GM12872 (cell line): ENCODE measurements at regions not wholly inside any gene's neighbourhood (a gene's known extent, or its start where the extent isn't known, plus 50 kb on each side); places are given as distances from the start of the nearest gene placed in this dataset.

Experiments
- TF ChIP-seq, protein P1 (sequence below): IDR thresholded peaks from 3 replicates; pipeline ENCODE4 v1.5.1; 2011; ENCODE audit warnings: low read depth, mild to moderate bottlenecking, low read length, moderate library complexity; ENCODE audit not compliant: insufficient read depth

GRCh38 chr18:64380117-64380516 is 231.2 kb upstream of the LINC00305 start:
- TF ChIP-seq, protein P1, sequence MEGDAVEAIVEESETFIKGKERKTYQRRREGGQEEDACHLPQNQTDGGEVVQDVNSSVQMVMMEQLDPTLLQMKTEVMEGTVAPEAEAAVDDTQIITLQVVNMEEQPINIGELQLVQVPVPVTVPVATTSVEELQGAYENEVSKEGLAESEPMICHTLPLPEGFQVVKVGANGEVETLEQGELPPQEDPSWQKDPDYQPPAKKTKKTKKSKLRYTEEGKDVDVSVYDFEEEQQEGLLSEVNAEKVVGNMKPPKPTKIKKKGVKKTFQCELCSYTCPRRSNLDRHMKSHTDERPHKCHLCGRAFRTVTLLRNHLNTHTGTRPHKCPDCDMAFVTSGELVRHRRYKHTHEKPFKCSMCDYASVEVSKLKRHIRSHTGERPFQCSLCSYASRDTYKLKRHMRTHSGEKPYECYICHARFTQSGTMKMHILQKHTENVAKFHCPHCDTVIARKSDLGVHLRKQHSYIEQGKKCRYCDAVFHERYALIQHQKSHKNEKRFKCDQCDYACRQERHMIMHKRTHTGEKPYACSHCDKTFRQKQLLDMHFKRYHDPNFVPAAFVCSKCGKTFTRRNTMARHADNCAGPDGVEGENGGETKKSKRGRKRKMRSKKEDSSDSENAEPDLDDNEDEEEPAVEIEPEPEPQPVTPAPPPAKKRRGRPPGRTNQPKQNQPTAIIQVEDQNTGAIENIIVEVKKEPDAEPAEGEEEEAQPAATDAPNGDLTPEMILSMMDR = no peak

DNA sequence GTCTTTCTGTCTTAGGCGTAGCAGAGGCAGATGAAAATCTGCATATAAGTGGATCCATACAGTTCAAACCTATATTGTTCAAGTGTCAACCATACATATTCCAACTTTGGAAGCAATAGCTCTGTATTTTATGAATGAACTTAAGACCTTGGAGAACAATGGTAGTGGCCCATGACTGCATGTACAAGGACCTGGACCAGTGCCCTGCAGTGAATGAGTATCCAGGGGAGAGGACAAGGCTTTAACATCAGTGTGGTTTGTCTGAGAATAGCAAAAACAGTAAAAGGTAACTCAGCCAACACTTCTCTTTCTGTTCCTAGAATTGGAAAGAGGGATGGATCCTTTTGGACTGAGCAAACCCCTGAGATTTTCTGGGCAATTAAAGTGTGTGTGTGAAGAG is 230.8 kb upstream of the LINC00305 start:
- TF ChIP-seq, protein P1 = no peak

DNA sequence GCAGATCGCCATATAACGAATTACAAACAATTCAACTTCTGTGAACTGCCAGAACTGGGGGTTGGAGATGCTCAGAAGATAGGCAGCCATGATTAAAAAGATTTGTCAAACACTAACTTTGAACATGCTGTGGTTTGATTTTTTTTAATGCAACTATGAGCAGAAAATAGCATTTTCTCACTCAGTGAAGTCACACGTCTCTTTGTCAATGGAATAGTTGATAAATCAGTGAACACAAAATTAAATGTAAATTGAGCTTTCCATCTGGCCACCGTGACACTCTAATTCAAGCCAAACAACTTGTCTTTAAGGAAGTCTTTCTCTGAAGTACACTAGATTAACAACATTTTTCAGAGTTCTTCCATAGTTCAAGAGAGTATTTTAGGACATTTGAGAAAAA is 228.6 kb upstream of the LINC00305 start:
- TF ChIP-seq, protein P1 = no peak

- TF ChIP-seq, protein P1 = no peak
These were observed 224.0 kb upstream of the LINC00305 start for GRCh38 chr18:64372850-64373249.

GRCh38 chr18:64365106-64365505 is 216.2 kb upstream of the LINC00305 start:
- TF ChIP-seq, protein P1 = no peak

- TF ChIP-seq, protein P1 = no peak
These were observed 188.8 kb upstream of the LINC00305 start for GRCh38 chr18:64337673-64338072.

DNA sequence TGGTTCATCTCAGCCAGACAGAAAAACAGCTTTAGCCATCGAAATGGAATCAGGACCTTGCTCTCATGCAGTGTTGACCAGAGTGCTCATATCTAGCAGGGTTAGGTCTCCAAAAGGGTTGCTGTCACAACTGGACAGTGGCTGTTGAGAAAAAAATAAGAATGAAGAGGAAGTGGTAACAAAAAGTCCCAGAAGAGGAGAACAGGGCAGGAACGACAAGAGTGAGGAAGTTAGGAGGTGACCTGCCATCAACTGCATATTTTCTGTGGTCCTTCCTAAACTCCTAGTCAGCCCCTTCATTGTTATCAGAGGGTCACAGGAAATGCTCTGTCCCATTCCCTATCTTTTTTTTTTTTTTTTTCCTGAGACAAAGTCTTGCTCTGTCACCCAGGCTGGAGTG is 188.1 kb upstream of the LINC00305 start:
- TF ChIP-seq, protein P1 = no peak

- TF ChIP-seq, protein P1 = no peak
These were observed 185.9 kb upstream of the LINC00305 start for GRCh38 chr18:64334748-64335147.
